ENCODE measurements at regions not wholly inside any gene's neighbourhood (a gene's known extent, or its start where the extent isn't known, plus 50 kb on each side); places are given as distances from the start of the nearest gene placed in this dataset.

GRCh38 chr2:56505885-56506284, 322.1 kb downstream of the CCDC85A start:
- no peak for TF ChIP-seq ZNF547 (CRISPR knock-in tag; IDR thresholded peaks at IDR 0.05)
- TF ChIP-seq CTCF (CRISPR knock-in tag; IDR thresholded peaks at IDR 0.05), result no peak
- TF ChIP-seq, protein P1, sequence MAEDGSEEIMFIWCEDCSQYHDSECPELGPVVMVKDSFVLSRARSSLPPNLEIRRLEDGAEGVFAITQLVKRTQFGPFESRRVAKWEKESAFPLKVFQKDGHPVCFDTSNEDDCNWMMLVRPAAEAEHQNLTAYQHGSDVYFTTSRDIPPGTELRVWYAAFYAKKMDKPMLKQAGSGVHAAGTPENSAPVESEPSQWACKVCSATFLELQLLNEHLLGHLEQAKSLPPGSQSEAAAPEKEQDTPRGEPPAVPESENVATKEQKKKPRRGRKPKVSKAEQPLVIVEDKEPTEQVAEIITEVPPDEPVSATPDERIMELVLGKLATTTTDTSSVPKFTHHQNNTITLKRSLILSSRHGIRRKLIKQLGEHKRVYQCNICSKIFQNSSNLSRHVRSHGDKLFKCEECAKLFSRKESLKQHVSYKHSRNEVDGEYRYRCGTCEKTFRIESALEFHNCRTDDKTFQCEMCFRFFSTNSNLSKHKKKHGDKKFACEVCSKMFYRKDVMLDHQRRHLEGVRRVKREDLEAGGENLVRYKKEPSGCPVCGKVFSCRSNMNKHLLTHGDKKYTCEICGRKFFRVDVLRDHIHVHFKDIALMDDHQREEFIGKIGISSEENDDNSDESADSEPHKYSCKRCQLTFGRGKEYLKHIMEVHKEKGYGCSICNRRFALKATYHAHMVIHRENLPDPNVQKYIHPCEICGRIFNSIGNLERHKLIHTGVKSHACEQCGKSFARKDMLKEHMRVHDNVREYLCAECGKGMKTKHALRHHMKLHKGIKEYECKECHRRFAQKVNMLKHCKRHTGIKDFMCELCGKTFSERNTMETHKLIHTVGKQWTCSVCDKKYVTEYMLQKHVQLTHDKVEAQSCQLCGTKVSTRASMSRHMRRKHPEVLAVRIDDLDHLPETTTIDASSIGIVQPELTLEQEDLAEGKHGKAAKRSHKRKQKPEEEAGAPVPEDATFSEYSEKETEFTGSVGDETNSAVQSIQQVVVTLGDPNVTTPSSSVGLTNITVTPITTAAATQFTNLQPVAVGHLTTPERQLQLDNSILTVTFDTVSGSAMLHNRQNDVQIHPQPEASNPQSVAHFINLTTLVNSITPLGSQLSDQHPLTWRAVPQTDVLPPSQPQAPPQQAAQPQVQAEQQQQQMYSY (CRISPR knock-in tag; IDR thresholded peaks at IDR 0.05), result no peak
- TF ChIP-seq, protein P2, sequence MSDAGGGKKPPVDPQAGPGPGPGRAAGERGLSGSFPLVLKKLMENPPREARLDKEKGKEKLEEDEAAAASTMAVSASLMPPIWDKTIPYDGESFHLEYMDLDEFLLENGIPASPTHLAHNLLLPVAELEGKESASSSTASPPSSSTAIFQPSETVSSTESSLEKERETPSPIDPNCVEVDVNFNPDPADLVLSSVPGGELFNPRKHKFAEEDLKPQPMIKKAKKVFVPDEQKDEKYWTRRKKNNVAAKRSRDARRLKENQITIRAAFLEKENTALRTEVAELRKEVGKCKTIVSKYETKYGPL (CRISPR knock-in tag; IDR thresholded peaks at IDR 0.05), result no peak
- no peak for TF ChIP-seq ZNF274 (CRISPR knock-in tag; IDR thresholded peaks at IDR 0.05)
- no peak for TF ChIP-seq IRF2 (CRISPR knock-in tag; IDR thresholded peaks at IDR 0.05)
- TF ChIP-seq MYC (CRISPR knock-in tag; IDR thresholded peaks at IDR 0.05; ENCODE audit: borderline replicate concordance), result no peak
